ENCODE measurements at regions not wholly inside any gene's neighbourhood (a gene's known extent, or its start where the extent isn't known, plus 50 kb on each side); places are given as distances from the start of the nearest gene placed in this dataset.

DNA sequence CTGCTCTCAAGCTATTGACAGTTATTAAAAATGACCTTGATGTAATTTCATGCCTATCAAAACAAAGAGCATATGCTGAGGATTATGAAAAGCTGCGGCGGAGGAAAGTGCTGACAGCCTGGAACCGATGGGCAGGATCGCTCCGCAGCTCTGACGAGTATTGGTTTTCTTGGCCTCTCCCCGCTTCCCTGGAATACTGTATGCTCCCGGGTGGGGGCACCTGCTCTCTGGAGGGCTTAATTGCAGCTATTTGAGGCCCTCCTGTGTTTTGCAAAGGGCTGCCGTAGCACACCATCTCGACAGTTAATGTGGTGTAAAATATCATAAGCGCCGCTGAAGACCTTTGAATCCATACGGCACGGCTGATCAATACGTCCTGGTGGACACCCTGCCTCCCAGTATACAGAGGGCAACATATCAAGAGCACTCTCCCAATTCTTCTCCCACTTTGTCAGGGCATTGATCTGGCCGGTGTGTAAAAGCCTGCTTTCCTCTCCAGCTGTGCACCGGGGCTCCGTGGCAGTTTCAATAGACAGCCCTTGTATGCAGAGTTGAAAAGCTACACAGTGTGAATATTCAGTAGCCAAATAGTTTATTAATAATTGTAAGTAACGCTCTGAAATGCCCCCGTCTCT is 662.4 kb downstream of the GALR1 start:
- DNase-seq (ENCODE audit: low read depth) = no peak

DNA sequence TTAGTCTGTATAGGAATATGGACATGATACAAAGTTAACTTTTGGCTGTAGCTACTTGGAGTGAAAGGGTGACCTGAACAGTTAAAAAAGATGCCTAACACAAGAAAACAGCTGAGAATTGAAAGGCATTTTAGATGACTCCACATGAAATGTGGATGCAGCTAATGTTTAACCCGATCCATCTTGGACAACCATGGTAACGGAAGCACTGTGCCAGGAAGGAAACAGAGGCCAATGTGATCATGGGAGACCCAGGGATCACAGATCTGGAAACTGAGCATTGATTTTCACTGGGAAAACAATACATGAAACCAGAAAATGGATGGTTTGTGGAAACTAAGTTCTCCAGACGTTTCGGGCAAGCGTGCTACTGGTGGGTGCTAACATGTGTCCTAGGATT is 669.1 kb downstream of the GALR1 start:
- no peak for DNase-seq (ENCODE audit: low read depth)

DNA sequence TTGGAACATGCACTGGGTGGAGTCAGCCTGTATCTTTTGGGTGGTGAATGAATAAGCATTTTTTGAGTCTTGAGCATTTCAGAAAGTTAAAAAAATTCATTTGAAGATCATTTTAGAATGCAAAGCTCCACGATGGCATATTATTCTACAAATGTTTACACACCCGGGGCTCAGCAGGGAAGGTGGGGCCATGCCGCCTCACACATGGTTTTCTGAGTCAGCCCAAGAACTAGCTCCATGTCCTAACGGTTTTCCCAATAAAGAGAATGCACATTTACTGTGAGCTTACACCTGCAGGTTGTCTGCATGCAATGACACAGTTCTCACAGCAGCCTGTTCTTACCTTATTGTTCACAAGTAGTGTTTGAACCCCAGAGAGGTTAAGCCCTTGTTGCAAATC is 670.3 kb downstream of the GALR1 start:
- no peak for DNase-seq (ENCODE audit: low read depth)

DNA sequence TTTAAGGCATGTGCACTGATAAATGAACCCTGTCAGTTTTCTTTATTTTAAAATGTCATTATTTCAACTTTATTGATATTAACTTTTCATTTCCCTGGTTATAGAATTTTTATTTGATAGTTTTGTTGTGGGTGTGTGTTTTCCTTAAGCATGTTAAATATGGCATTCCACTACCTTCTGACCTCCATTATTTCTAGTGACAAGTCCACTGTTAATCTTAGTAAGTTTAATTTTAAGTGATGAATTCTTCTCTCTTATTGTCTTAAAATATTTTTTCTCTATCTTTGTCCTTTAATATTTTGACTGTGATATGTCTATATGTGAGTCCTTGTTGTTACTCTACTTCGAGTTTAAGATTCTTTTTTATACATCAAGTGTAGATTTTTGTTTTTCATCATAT is 685.7 kb downstream of the GALR1 start:
- DNase-seq (ENCODE audit: low read depth) = no peak

DNA sequence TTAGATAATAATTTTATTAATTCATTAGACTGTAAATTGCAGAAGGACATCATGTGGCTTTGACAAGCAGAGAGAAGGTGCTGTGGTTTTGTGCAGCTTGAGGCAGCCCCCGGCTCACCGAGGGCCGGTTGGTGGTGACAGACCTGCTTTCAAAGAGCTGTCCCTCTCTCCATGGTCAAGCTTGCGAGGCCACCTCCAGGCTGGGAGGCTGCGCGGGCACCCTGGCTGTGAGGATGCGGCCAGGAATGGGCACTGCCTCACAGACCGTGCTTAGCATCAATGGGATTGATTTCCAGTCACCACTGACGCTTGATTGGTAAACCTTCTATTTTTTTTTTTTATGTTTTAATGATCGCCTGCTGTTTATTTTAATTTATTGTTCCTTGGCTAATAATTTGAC is 690.9 kb downstream of the GALR1 start:
- no peak for DNase-seq (ENCODE audit: low read depth)

DNA sequence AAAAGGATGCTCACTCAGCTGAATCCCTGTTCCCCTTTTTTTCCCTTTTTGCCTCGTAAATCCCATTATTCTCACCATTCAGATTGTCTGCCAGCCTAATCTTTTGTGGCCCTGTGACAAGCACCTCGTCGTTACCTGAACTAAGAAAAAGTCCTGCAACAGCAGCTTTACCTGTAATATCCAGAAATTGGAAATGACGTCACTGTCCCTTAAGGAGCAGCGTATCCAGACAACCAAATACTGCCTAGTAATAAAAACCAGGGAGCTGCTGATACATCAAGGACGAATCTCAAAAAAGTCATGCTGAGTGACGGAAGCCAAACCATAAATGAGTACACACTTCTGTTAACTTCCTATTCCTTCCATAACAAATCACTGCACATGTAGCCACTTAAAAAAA is 694.9 kb downstream of the GALR1 start:
- DNase-seq (ENCODE audit: low read depth) = no peak

DNA sequence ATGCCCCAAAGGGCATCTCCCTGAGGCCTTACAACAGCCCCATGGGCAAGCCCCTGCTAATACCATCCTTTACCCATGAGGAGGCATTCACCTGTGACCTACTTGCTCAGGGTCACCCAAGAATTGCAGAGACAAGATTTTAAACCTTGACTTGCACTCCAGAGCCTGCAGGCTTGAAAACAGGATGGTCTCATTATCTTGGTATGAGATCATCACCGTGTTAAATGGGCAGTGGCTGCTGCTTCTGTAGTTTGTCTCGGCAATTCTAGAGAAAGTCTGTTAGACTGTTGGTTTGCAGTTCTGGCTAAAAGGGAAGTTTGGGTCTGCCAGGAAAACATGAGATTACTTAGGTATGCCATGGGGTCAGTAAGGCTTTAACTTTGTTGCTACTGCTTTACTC is 698.9 kb downstream of the GALR1 start:
- DNase-seq (ENCODE audit: low read depth) = no peak

DNA sequence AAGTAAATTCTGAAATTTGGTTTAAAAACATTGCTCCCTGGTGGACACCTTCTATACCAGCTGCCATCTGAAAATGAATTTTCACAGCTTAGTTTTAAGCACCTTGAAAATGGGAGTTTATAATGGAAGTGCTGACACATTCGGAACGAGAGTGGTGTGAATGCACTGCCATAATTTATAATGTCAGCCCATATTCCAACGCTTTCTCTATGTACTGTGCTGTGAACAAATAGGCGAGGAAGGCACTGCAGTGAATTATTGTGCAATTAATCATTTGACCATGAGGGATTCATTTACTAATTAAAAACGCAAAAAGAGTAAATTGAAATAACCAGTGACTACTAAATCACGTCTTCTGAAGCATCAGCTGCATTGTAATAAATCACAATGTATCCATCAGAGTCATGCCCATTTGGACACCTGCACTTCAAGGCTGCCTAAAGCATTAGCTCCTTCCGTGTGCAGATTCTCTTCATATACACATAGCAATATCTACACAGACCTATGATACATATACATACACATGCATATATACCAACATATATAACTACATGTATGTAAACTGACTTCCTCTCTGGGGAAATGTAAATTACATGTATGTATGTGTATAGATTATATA is 699.8 kb downstream of the GALR1 start:
- no peak for DNase-seq (ENCODE audit: low read depth)

DNA sequence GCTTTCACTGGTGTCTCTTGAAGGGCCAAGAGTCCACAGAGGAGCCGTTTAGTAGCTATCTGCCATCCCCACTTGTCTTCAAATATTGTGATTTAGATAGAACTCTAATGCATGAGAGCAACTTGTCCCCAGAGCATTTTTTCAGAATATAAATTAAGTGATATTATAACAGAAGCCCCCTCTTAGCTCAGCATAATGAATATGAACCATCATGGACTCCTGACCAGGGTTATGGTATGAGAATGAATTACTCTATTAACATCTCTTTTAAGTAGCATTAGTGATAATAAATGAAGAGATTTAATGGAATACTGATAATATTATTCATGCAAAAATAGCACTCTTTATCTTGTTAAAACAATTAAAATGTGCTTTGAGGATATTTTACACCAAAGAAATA is 709.6 kb downstream of the GALR1 start:
- DNase-seq (ENCODE audit: low read depth) = no peak

DNA sequence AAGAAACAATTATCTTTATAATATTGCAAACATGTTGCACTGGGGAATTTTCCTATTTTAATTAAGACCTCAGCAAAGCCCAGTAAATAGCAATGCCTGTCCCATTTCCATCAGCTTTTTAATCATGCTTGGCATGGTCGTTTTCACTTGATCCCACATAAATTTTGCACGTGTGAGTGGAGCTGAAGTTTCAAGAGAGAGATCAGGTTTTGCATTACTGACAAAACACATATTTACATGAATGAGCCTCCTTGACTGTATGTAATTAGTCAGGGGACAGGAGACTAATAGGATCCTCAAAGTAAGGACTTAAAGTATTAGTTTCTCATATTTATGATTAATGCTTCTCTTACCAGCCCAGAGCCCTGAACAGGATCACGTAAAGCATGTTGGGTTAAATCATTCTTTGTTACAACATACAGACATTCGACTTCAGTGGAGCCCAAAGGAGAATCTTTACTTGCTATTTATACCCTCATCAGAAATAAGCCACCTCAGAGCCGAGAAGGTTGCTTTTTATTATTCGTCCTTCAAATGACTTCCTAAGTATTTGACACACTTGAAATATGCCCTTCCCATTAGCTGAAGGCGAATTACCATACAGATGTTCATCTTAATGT is 711.3 kb downstream of the GALR1 start:
- DNase-seq (ENCODE audit: low read depth) = no peak

DNA sequence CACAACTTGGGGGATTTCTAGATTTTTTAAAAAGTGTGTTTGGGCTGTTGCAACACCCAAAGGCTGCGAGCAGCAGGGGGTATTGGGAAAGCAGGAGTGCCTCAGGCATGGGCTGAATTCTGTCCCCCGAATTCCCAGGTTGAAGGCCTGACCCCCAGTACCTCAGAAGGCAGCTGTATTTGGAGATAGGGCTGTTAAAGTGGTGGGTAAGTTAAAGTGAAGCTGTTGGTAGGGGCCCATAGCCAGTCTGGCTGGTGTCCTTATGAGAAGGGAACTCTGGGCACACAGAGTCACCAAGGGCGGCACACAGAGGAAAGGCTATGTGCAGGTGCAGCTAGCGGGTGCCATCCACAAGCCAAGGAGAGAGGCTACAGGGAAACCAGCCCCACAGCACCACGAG is 717.4 kb downstream of the GALR1 start:
- no peak for DNase-seq (ENCODE audit: low read depth)

DNA sequence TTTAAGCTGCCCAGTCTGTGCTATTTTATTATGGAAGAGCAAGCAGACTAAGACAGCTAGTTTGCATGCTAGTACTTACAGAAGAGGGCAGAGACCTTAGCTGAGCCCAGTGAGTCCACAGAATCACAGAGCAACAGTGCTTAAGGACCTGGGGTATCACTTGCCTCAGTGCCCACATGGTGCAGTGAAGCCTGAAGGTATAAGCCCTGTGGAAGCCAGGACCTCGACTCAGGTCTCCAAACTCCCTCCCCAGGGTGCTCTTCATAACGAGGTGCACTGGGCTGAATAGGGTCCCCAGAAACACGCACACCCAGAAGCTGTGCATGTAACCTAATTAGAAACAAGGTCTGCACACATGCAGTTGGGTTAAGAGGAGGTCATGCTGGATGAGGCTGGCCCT is 718.1 kb downstream of the GALR1 start:
- no peak for DNase-seq (ENCODE audit: low read depth)

DNA sequence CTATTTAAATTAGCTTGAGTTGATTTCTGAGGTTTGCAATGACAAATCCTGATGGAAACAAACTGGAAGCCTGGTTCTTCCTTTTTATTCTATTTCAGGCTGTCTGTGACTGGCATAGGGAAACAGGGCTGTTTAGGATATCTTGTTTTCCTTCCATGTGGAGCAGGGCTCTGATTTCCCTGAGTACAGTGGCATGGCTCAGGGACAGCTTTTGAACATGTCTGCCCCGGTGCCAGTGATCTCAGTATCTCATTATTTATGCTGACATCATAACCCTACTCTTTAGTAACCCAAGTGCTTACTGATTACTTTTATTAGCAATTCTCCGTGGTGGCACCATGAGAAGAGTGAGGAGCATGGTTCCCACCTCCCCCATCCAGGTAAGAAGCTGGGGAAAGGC is 720.3 kb downstream of the GALR1 start:
- no peak for DNase-seq (ENCODE audit: low read depth)

DNA sequence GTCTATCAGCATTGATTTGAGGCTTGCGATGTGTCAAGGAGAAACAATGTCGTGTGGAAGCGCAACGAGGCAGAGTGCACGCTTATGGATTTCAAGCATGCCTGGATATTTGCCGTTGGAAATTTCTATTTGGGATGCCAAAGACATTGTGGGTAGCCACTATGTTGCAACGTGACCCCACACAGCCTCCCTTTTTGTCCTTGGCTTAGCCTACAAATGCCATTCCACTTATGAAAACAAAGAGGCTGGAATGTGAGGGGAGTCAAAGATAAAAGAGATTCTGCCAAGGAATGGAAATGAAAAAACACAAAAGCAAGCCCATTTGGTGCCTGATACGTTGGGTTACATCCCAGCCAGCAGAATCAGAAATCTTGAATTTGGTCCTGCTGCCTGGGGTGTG is 721.2 kb downstream of the GALR1 start:
- DNase-seq (ENCODE audit: low read depth) = no peak

DNA sequence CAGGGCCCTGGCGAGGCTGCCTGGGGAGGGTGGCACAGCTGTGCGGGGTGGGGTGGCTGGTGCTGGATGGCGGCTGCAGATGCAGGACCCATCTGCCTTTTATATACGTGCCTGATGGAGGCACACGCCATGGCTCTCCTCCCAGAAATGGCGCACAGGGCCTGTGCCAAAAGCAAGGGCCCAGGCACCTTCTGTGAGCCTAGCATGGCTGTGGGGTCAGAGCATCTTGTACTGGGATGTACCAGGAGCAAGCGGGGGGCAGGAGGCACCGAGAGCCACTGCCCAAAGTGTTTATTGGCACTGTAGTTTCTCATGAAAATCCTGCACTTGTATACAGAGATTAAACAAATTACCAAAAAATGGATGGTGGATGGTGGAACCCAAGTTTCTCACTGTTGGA is 724.1 kb downstream of the GALR1 start:
- no peak for DNase-seq (ENCODE audit: low read depth)

DNA sequence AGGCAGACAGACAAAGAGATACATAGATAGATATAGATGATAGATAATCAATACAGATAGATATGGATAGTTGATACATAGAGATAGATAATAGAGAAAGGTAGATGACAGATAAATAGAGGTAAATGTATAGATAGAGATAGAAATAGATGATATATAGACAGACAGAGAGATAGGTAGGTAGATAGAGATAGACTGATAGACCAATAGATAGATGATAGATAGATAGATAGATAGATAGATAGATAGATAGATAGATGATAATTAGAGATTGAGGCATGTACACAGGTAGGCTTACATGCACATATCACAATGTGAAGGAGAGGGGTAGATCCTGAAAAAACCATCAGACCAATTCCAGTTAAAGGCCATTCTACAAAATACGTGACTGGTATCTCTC is 724.7 kb downstream of the GALR1 start:
- no peak for DNase-seq (ENCODE audit: low read depth)

DNA sequence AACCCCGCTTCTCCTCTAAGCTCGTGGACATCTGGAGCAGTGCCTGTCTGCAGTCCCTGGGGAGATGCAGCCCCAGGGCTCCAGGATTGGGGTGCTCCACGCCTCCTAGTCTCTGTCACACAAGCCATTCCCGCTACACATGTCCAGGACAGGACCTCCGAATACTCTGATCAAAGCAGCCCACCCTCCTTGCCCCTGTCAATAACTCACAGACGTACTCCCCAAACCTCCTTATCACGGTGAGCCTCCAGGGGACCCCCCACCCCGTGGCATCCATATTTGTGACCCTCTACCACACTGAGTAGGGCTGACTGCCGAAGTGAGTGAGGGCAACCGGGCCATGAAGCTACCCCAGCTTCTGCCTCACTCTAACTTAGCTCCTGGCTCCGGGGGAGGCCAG is 727.7 kb downstream of the GALR1 start:
- DNase-seq (ENCODE audit: low read depth) = no peak

DNA sequence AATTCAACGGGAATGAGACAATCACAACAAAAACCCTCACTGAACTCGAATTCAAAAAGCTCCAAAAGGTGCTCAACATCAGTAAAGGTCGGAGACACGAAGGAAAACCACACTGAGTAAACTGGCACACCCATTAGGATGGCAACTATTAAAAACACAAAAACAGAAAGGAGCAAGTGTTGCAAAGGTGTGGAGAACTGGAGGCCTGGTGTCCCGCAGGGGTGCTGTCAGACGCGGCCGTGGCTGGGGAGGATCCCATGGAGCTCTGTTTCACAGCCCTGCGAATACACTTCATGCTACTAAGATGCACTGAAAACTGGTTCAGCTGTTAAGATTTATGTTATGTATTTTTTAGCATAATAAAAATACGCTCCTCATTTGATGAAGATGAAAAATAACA is 730.6 kb downstream of the GALR1 start:
- no peak for DNase-seq (ENCODE audit: low read depth)

DNA sequence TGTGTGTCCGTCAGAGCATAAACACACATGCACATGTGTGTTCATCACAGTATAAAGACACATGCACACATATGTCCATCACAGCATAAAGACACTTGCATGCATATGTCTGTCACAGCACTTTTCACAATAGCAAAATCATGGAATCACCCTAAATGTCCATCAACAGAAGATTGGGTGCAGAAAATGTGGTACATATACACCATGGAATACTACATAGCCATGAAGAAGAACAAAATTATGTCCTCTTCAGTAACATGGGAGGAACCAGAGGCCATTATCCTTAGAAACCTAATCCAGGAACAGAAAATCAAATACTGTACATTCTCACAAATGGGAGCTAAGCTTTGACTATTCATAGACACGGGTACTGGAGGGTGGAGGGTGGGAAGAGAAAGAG is 732.2 kb downstream of the GALR1 start:
- DNase-seq (ENCODE audit: low read depth) = no peak

DNA sequence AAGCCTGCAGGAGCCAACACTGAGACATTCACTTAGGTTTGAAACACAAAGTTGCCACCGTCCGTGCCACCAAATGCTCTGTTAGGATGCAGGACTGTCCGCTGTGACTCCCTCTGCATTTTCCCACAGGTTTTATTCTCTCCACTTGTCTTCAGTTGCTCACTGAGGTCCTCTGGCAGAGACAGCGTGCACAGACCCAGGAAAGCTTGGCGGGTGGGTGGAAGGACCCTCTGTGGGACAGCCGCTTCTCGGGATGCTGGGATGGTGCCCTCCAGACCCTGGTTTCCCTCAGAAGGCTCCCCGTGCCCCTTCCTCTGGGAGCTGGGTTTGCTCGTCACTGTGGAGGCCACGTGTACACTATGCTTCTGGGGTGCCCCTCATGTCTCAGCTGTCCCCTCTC is 733.6 kb downstream of the GALR1 start:
- no peak for DNase-seq (ENCODE audit: low read depth)

DNA sequence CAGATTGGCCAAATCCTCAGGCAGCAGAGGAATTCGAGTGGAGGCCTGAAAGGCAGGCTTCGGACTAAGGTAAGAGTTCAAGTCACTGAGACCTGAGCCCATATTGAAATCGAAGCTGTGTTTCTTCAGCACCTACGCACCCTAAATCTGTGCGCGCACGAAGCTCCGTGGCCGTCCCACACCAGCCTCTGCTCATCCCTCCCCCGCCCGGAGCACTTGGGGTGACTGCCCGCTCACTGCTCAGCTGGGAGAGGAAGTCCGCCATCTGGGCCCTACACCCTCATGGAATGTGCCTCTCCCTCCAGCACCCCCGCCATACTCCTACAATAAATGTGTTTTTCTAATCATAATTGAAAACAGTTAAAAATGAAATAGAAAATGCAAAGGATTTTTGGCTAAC is 734.5 kb downstream of the GALR1 start:
- DNase-seq (ENCODE audit: low read depth) = no peak

DNA sequence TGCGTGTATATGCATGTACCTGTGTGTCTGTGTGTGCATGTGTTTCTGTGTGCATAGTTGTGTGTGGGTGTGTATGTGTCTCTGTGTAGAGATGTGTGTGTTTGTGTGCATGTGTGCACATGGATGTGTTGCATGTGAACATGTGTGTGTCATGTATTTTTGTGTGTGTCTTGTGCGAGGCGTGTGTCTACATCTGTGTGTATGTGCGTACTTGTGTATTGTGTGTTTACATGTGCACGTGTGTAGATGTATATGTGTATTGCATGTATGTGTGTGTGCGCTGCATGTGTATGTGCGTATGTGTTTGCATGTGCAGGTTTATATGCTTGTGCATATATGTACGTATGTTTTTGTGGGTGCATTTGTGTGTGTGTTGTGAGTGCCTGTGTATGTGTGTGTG is 735.2 kb downstream of the GALR1 start:
- DNase-seq (ENCODE audit: low read depth) = no peak

DNA sequence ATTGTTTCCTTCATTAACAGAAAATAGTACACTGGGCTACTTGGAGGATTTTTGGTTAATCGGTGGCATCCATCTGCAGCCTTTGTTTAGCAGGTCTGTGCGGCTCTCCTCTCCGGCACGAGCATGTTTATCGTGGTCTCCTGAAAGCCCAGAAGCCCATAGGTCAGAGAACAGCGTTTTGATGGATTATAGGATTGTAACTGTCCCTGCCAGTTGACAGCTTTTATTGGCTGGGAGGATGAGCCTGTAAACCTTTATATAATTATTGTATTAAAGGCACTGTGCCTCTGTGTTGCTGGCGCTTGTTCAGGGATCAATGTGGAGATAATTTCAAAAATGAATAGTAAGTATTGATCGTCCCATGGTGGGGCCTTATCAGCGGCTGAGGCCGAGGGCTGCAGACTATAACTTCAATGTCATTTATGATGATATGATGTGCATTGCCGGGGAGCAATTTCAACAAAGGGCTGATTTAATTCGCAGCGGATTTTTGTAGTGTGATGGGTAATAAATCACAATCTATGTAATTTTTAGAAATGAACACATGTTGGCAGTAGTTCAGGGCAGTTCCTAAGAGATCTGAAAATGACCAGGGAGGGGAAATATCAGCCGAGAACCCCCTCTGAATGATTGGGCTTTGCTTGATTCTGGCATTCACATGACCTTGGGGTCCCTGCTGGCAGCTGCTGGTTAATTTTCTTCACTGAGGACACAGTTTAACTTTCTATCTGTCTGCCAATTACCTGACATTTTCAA is 736.1 kb downstream of the GALR1 start:
- DNase-seq (ENCODE audit: low read depth) = no peak

Measured in amniotic epithelial cell (primary cell).